Kidney epithelial cell (primary cell): ENCODE measurements at regions not wholly inside any gene's neighbourhood (a gene's known extent, or its start where the extent isn't known, plus 50 kb on each side); places are given as distances from the start of the nearest gene placed in this dataset.

Experiments used
- DNase-seq: peaks from one replicate; pipeline ENCODE4 v3.0.0-alpha.2; 2010; ENCODE audit warnings: low read depth
- H3K27me3 ChIP-seq: 2 replicates; pipeline ENCODE4 v1.6.0; 2011; ENCODE audit warnings: low read length; ENCODE audit not compliant: control insufficient read depth, insufficient read depth
- H3K36me3 ChIP-seq: 2 replicates; pipeline ENCODE4 v1.5.1; 2011; ENCODE audit warnings: low read length; ENCODE audit not compliant: control insufficient read depth, insufficient read depth
- H3K4me3 ChIP-seq: 2 replicates; pipeline ENCODE4 v1.5.1; 2011; ENCODE audit warnings: low read depth, mild to moderate bottlenecking, control low read depth, low read length
- CTCF ChIP-seq: IDR thresholded peaks from 2 replicates; pipeline ENCODE4 v1.5.1; 2011; ENCODE audit warnings: mild to moderate bottlenecking, moderate library complexity, low read length, control low read depth, inconsistent platforms; ENCODE audit not compliant: insufficient read depth, poor library complexity, severe bottlenecking

GRCh38 chr15:31559786-31560185 is 233.2 kb downstream of the KLF13 start:
- Histone ChIP-seq H3K27me3 (no peaks in the 10 kb centered on the region), H3K4me3 (no peak overlapping the region), H3K36me3 (no peaks in the 10 kb centered on the region)
- TF ChIP-seq CTCF = no peak
- no peak for DNase-seq

GRCh38 chr15:31560643-31561042 is 234.0 kb downstream of the KLF13 start:
- no peaks in the 10 kb centered on the region for H3K27me3 ChIP-seq
- no peaks in the 10 kb centered on the region for H3K36me3 ChIP-seq
- DNase-seq = no peak
- no peak for TF ChIP-seq CTCF
- H3K4me3 ChIP-seq = no peak overlapping the region

- Histone ChIP-seq H3K4me3 (no peak overlapping the region), H3K36me3 (no peaks in the 10 kb centered on the region), H3K27me3 (no peaks in the 10 kb centered on the region)
- DNase-seq = no peak
- TF ChIP-seq CTCF = no peak
Observed at GRCh38 chr15:31561156-31561555, 234.5 kb downstream of the KLF13 start.

- no peak for TF ChIP-seq CTCF
- no peaks in the 10 kb centered on the region for H3K36me3 ChIP-seq
- no peaks in the 10 kb centered on the region for H3K27me3 ChIP-seq
- DNase-seq = no peak
- H3K4me3 ChIP-seq = no peak overlapping the region
Observed at GRCh38 chr15:31563001-31563400, 236.4 kb downstream of the KLF13 start.

GRCh38 chr15:31563421-31563820 is 236.8 kb downstream of the KLF13 start:
- no peak for DNase-seq
- TF ChIP-seq CTCF = no peak

GRCh38 chr15:31567861-31568260 is 241.2 kb downstream of the KLF13 start:
- Histone ChIP-seq H3K27me3 (no peaks in the 10 kb centered on the region), H3K4me3 (no peak overlapping the region), H3K36me3 (no peaks in the 10 kb centered on the region)
- no peak for DNase-seq
- no peak for TF ChIP-seq CTCF

More at GRCh38 chr15:31563421-31563820, 236.8 kb downstream of the KLF13 start:
- Histone ChIP-seq H3K36me3 (no peaks in the 10 kb centered on the region), H3K4me3 (no peak overlapping the region), H3K27me3 (no peaks in the 10 kb centered on the region)
